Transverse colon (tissue), 4 donors: ENCODE measurements at regions not wholly inside any gene's neighbourhood (a gene's known extent, or its start where the extent isn't known, plus 50 kb on each side); places are given as distances from the start of the nearest gene placed in this dataset.

Experiments
- DNase-seq: peaks from one replicate; pipeline ENCODE4 v3.0.0-alpha.2; 2019
- H3K27ac ChIP-seq, 4 donors: fragments of 200-600 bp; sonication (generic); 2 replicates each; pipeline ENCODE4 v1.5.1; 2016 to 2018; ENCODE audit warnings: inconsistent platforms in 4 of 4
- H3K27me3 ChIP-seq: fragments of 200-600 bp; sonication (generic); 2 replicates; pipeline ENCODE4 v1.5.1; 2017; ENCODE audit warnings: inconsistent platforms
- H3K36me3 ChIP-seq, 4 donors: fragments of 200-600 bp; sonication (generic); 2 replicates each; pipeline ENCODE4 v1.5.1; 2017 to 2019; ENCODE audit warnings: inconsistent platforms in 4 of 4
- H3K4me1 ChIP-seq, 4 donors: fragments of 200-600 bp; sonication (generic); 2 replicates each; pipeline ENCODE4 v1.5.1; 2017 to 2020; ENCODE audit warnings: inconsistent platforms in 4 of 4
- H3K4me3 ChIP-seq, 4 donors: fragments of 200-600 bp; sonication (generic); 1 replicate in 1 of 4; 2 replicates in 3 of 4; pipeline versions ENCODE4 v1.5.1 to v1.6.1; 2017 to 2019; ENCODE audit warnings: inconsistent platforms in 4 of 4
- H3K9me3 ChIP-seq, 2 donors: fragments of 200-600 bp; sonication (generic); 2 replicates each; pipeline ENCODE4 v1.5.1; 2017 to 2019; ENCODE audit warnings: inconsistent platforms in 2 of 2
- CTCF ChIP-seq, 5 experiments: fragments of 200-600 bp in 3 of 5; fragments of 450-650 bp in 2 of 5; sonication (generic) in 3 of 5; IDR thresholded peaks; 1 replicate in 2 of 5; 2 replicates in 3 of 5; pipeline ENCODE4 v1.5.1; 2016 to 2017; ENCODE audit warnings: antibody characterized with exemption in 5 of 5, inconsistent platforms in 3 of 5, mild to moderate bottlenecking in 2 of 5, moderate library complexity in 1 of 5
- EP300 ChIP-seq: sonication (generic); formaldehyde crosslinking; IDR thresholded peaks from one replicate; pipeline ENCODE4 v1.6.1; 2017; ENCODE audit warnings: antibody characterized with exemption, low read depth
- POLR2A ChIP-seq: fragments of 450-650 bp; IDR thresholded peaks from one replicate; pipeline ENCODE4 v1.6.1; 2016; ENCODE audit warnings: antibody characterized with exemption, mild to moderate bottlenecking, moderate library complexity
- POLR2AphosphoS5 ChIP-seq, 3 donors: sonication (generic); formaldehyde crosslinking; IDR thresholded peaks; one replicate each; pipeline ENCODE4 v1.6.1; 2016; ENCODE audit warnings: antibody characterized with exemption in 3 of 3
- WGBS, 2 donors: methylation state at CpG; one replicate each; pipeline ENCODE4 v1.1.5; 2018; ENCODE audit warnings: low coverage in 1 of 2; 5-methylcytosine and 5-hydroxymethylcytosine counted together
- in situ Hi-C, 4 donors: fragments of 200-750 bp; cut with MboI; loops; one replicate each; pipeline versions ENCODE4 v1.15.0 to v1.15.1; 2017; ENCODE audit warnings: low sequenced_read_pairs in 3 of 4, low pct_ligation_motif_present in 1 of 4, low pct_unique_long_range_greater_than_20kb in 1 of 4
- intact Hi-C: fragments of 100-400 bp; cut with DNase I; formaldehyde crosslinking; loops from one replicate; pipeline ENCODE4 v1.15.1; 2023; ENCODE audit warnings: low total_unique reads

GRCh38 chr9:16336833-16337232, 533.6 kb downstream of the BNC2 start:
- no peaks in the 10 kb centered on the region for H3K36me3 ChIP-seq
- WGBS, 2 donors: 41 to 80% methylated on average over 1 to 2 of the region's 2 CpGs
- in situ Hi-C loops (no loop called here), intact Hi-C loops (no loop called here)
- TF ChIP-seq POLR2A (no peak), EP300 (no peak), POLR2AphosphoS5 (IDR thresholded peaks at IDR 0.05) (no peak), CTCF (IDR thresholded peaks at IDR 0.05) (no peak)
- H3K27me3 ChIP-seq: no peaks in the 10 kb centered on the region
- H3K9me3 ChIP-seq: no peaks in the 10 kb centered on the region
- H3K4me1 ChIP-seq: no peaks in the 10 kb centered on the region
- no peak overlapping the region for H3K4me3 ChIP-seq
- H3K27ac ChIP-seq: no peak overlapping the region
- no peak for DNase-seq

GRCh38 chr9:16337322-16338029, 533.0 kb downstream of the BNC2 start:
- 77% methylated on average over 5 of the region's 5 CpGs; no CpG with 5 or more reads in 1 of the 2 donors for WGBS, 2 donors
- Histone ChIP-seq H3K36me3 (no peaks in the 10 kb centered on the region), H3K9me3 (no peaks in the 10 kb centered on the region), H3K27me3 (no peaks in the 10 kb centered on the region), H3K4me1 (no peaks in the 10 kb centered on the region), H3K27ac (no peak overlapping the region), H3K4me3 (no peak overlapping the region)
- DNase-seq: no peak
- TF ChIP-seq POLR2A: no peak
- TF ChIP-seq POLR2AphosphoS5 (IDR thresholded peaks at IDR 0.05): no peak
- TF ChIP-seq EP300: no peak
- TF ChIP-seq CTCF (IDR thresholded peaks at IDR 0.05): no peak
- in situ Hi-C loops (no loop called here), intact Hi-C loops (no loop called here)

- no peak for DNase-seq
- no peak for TF ChIP-seq CTCF (IDR thresholded peaks at IDR 0.05)
- no peak for TF ChIP-seq POLR2AphosphoS5 (IDR thresholded peaks at IDR 0.05)
- TF ChIP-seq EP300: no peak
- TF ChIP-seq POLR2A: no peak
- no peaks in the 10 kb centered on the region for H3K36me3 ChIP-seq
- in situ Hi-C loops: no loop called here
- H3K27ac ChIP-seq: no peak overlapping the region
- WGBS, 2 donors: 77 to 83% methylated on average over 1 to 2 of the region's 2 CpGs
- peaks cover 0 to 9% (median 0%) of the 10 kb centered on the region in 4 donors for H3K4me1 ChIP-seq
- H3K27me3 ChIP-seq: no peaks in the 10 kb centered on the region
- H3K9me3 ChIP-seq: no peaks in the 10 kb centered on the region
- H3K4me3 ChIP-seq: no peak overlapping the region
- intact Hi-C loops: no loop called here
Observed at GRCh38 chr9:16341177-16341576, 529.3 kb downstream of the BNC2 start.

- H3K36me3 ChIP-seq: no peaks in the 10 kb centered on the region
- in situ Hi-C loops (no loop called here), intact Hi-C loops (no loop called here)
- peaks cover 0 to 9% (median 0%) of the 10 kb centered on the region in 4 donors for H3K4me1 ChIP-seq
- no peak for TF ChIP-seq CTCF (IDR thresholded peaks at IDR 0.05)
- TF ChIP-seq POLR2A: no peak
- no peak for TF ChIP-seq POLR2AphosphoS5 (IDR thresholded peaks at IDR 0.05)
- TF ChIP-seq EP300: no peak
- no peak overlapping the region for H3K27ac ChIP-seq
- no peak for DNase-seq
- H3K4me3 ChIP-seq: no peak overlapping the region
- H3K9me3 ChIP-seq: no peaks in the 10 kb centered on the region
- WGBS, 2 donors: 87 to 88% methylated on average over 6 to 7 of the region's 7 CpGs
- no peaks in the 10 kb centered on the region for H3K27me3 ChIP-seq
Observed at GRCh38 chr9:16342246-16343020, 528.0 kb downstream of the BNC2 start.
